AG04450 (cell line): ENCODE measurements at regions not wholly inside any gene's neighbourhood (a gene's known extent, or its start where the extent isn't known, plus 50 kb on each side); places are given as distances from the start of the nearest gene placed in this dataset.

Experiments used
- CTCF ChIA-PET: fragments of 300-600, 350-600 bp; formaldehyde crosslinking; extraction: SDS; loops from one replicate; lab custom pipeline; 2022; ENCODE audit warnings: antibody characterized with exemption, inconsistent platforms; lab: Charles Lee
- POLR2A ChIA-PET: fragments of 350-600 bp; formaldehyde crosslinking; extraction: SDS; loops from one replicate; lab custom pipeline; 2021; ENCODE audit warnings: antibody characterized with exemption, inconsistent platforms; lab: Yijun Ruan, JAX
- DNase-seq: peaks from one replicate; pipeline ENCODE4 v3.0.0-alpha.2; 2011; ENCODE audit warnings: low read depth, low spot score
- H3K27ac ChIP-seq: one replicate; pipeline ENCODE4 v1.5.1; 2012; ENCODE audit warnings: low read depth, low read length, control low read depth
- H3K27me3 ChIP-seq: one replicate; pipeline ENCODE4 v1.6.0; 2012; ENCODE audit warnings: low read length; ENCODE audit not compliant: control insufficient read depth, insufficient read depth
- H3K4me3 ChIP-seq: 2 replicates; pipeline ENCODE4 v1.5.1; 2011; ENCODE audit warnings: mild to moderate bottlenecking, low read depth, low read length, control low read depth
- H3K9me3 ChIP-seq: 2 replicates; pipeline ENCODE4 v1.5.1; 2012; ENCODE audit warnings: low read length; ENCODE audit not compliant: control insufficient read depth, insufficient read depth
- TF ChIP-seq, protein P1 (sequence below): IDR thresholded peaks from 2 replicates; pipeline ENCODE4 v1.5.1; 2011; ENCODE audit warnings: low read depth, low read length, control low read depth, inconsistent platforms

DNA sequence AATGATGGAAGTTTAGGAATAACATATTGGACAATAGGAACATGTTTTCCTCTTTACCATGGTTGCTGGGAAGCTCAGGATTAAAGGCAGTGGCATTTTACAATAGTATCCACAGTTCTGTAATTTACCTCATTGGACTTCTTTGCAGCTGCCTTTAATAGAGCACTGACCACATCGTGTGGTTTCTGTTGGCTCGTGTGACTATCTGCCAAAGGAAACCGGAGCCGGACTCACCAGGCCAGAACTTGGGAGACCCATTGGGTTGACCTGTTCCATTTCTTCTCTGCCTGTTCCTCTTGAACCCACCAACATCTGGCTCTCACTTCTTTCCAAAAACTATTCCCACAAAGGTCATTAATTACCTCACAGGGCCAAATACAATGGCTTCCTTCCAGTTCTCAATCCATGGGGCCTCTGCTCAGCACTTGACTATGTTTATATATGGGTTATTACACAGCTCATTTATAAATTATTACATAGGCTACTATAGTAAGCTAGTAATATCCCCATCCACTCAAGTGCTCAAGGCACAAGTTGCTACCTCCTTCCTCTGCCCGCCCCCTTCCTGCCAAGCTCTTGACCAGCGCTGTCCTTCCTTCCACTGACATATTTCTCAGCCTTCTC is 121.5 kb upstream of the VASH1 start:
- TF ChIP-seq, protein P1, sequence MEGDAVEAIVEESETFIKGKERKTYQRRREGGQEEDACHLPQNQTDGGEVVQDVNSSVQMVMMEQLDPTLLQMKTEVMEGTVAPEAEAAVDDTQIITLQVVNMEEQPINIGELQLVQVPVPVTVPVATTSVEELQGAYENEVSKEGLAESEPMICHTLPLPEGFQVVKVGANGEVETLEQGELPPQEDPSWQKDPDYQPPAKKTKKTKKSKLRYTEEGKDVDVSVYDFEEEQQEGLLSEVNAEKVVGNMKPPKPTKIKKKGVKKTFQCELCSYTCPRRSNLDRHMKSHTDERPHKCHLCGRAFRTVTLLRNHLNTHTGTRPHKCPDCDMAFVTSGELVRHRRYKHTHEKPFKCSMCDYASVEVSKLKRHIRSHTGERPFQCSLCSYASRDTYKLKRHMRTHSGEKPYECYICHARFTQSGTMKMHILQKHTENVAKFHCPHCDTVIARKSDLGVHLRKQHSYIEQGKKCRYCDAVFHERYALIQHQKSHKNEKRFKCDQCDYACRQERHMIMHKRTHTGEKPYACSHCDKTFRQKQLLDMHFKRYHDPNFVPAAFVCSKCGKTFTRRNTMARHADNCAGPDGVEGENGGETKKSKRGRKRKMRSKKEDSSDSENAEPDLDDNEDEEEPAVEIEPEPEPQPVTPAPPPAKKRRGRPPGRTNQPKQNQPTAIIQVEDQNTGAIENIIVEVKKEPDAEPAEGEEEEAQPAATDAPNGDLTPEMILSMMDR: no peak
- H3K9me3 ChIP-seq: no peaks in the 10 kb centered on the region
- DNase-seq: no peak
- ChIA-PET POLR2A (no interaction called here), CTCF (no interaction called here)
- H3K4me3 ChIP-seq: no peak overlapping the region
- no peak overlapping the region for H3K27ac ChIP-seq
- peaks cover 2% of the 10 kb centered on the region for H3K27me3 ChIP-seq

DNA sequence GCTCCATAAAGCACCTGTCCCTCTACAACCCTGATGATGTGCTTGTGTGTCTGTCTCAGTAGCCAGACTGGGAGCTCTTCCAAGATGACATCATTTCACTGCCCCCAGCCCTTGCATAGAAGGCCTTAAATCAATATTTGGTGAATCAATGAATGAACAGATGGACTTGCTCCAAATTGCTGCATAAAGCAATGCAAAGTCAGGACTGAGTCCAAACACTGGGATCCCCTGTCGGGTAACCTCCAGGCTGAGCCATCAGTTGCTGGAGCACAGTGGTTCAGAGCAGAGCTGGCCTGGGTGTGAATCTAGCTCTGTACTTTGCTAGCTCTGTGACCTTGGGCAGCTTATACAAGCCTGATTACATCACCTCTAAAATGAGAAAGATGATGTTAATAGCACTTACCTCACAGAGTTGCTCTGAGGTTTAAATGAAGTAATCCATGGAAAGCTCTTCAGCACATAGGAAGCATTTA is 120.3 kb upstream of the VASH1 start:
- TF ChIP-seq, protein P1: no peak
- POLR2A ChIA-PET: no interaction called here
- H3K27ac ChIP-seq: no peak overlapping the region
- H3K4me3 ChIP-seq: no peak overlapping the region
- H3K9me3 ChIP-seq: no peaks in the 10 kb centered on the region
- CTCF ChIA-PET: no interaction called here
- DNase-seq: no peak
- peaks cover 2% of the 10 kb centered on the region for H3K27me3 ChIP-seq

DNA sequence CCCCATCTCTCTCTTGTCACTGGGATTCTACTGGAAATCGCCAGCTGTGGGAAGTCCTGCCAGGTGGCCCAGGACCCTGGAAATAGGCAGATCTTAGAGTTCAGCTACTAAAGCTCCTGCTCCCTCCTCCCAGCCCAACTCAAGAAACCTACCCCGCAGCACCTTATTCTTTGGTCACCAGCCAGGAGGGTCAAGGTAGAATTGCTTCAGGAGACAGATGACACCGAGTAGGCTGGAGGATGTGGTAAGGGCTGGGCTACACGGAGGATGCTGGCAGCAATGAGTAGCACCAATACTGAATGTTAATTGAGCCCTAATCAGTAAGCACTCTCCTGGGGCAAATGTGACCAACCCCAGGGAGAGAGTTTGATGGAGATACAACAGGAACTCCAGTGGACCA is 119.7 kb upstream of the VASH1 start:
- TF ChIP-seq, protein P1: no peak
- CTCF ChIA-PET: no interaction called here

DNA sequence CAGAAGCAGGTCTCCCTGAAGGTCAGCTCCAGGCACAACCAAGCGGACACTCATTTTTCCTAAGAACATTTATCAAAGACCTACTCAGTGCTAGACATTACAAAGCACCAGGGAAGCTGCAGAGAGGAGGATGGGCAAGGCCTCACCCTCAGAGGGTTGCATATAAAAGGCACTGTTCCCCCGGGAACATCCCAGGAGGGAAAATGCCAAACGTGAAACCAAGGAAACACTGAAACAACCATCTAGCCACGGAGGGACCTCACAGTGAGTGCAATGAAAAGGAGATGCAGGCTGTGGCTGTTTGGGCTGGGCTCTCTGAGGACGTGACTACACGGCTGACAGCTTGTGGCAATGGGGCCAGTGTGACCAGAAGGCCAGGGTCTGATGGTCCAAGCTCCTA is 117.4 kb upstream of the VASH1 start:
- no peak for DNase-seq
- H3K27me3 ChIP-seq: peaks cover 2% of the 10 kb centered on the region
- TF ChIP-seq, protein P1: no peak
- CTCF ChIA-PET: no interaction called here
- POLR2A ChIA-PET: no interaction called here
- no peaks in the 10 kb centered on the region for H3K9me3 ChIP-seq
- H3K4me3 ChIP-seq: no peak overlapping the region
- no peak overlapping the region for H3K27ac ChIP-seq

More for the DNA sequence above, 119.7 kb upstream of the VASH1 start:
- Histone ChIP-seq H3K27me3 (peaks cover 2% of the 10 kb centered on the region), H3K27ac (no peak overlapping the region), H3K9me3 (no peaks in the 10 kb centered on the region), H3K4me3 (no peak overlapping the region)
- POLR2A ChIA-PET: no interaction called here
- no peak for DNase-seq

DNA sequence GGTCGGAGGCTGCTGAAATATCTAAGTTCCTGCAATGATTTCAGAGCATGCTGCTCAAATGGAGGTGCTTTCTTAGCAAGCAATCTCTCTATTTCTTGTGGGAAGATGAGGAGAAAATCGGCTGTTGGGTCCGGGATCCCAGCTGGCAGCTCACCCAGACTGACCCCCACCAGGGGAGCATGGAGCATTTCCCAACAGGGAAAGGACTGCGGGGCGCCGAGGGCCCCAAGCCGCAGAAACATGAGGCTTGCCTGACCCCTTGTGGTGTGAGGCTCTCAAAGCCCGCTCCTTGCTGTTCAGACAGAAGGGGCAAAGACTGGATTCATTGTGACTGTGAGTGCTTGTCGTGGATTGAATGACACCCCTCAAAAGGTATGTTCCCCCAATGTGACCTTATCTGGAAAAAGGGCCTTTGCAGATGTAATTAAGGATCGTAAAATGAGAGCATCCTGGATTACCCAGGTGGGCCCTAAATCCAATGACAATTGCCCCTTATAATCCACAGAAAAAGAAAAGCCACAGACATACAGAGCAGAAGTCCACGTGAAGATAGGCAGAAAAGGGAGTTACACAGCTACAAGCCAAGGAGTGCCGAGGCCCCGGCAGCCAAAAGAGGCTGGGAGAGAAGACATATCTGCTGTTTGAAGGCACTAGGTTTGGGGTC is 116.3 kb upstream of the VASH1 start:
- Histone ChIP-seq H3K27ac (no peak overlapping the region), H3K4me3 (no peak overlapping the region), H3K9me3 (no peaks in the 10 kb centered on the region), H3K27me3 (peaks cover 2% of the 10 kb centered on the region)
- TF ChIP-seq, protein P1: peak; percentile 55
- POLR2A ChIA-PET: no interaction called here
- CTCF ChIA-PET: interaction anchor here (0.7 to 1.9 kb wide), 7 partner anchors 19 to 936 kb away, joined by 3 to 8 read pairs (median 4); no protein-coding TSS in a partner anchor
- DNase-seq: no peak
